H9 (cell line): ENCODE measurements at regions not wholly inside any gene's neighbourhood (a gene's known extent, or its start where the extent isn't known, plus 50 kb on each side); places are given as distances from the start of the nearest gene placed in this dataset.

Experiments used
- DNase-seq: peaks from one replicate; pipeline ENCODE4 v3.0.0-alpha.2; 2017
- H2AFZ ChIP-seq: one replicate; pipeline ENCODE4 v1.6.1; 2013; ENCODE audit warnings: mild to moderate bottlenecking, low read length, control low read depth, moderate library complexity
- H2AK5ac ChIP-seq: 2 replicates; pipeline ENCODE4 v1.6.1; 2013; ENCODE audit warnings: low read length, control low read depth, mixed read lengths; ENCODE audit not compliant: insufficient read length
- H2BK120ac ChIP-seq: one replicate; pipeline ENCODE4 v1.6.1; 2013; ENCODE audit warnings: low read depth, mild to moderate bottlenecking, low read length, control low read depth, inconsistent platforms; ENCODE audit not compliant: poor library complexity, severe bottlenecking
- H2BK12ac ChIP-seq: 2 replicates; pipeline ENCODE4 v1.6.1; 2013; ENCODE audit warnings: low read length, control low read depth, mixed read lengths, low read depth; ENCODE audit not compliant: insufficient read length
- H2BK15ac ChIP-seq: 2 replicates; pipeline ENCODE4 v1.6.1; 2013; ENCODE audit warnings: low read depth, low read length, control low read depth
- H2BK20ac ChIP-seq: one replicate; pipeline ENCODE4 v1.6.1; 2013; ENCODE audit warnings: low read depth, mild to moderate bottlenecking, low read length, control low read depth, inconsistent platforms; ENCODE audit not compliant: poor library complexity, severe bottlenecking
- H2BK5ac ChIP-seq: 2 replicates; pipeline ENCODE4 v1.6.1; 2013; ENCODE audit warnings: low read length, control low read depth, mixed read lengths; ENCODE audit not compliant: insufficient read length
- H3K14ac ChIP-seq: 2 replicates; pipeline ENCODE4 v1.6.1; 2013; ENCODE audit warnings: low read length, control low read depth; ENCODE audit not compliant: insufficient read depth
- H3K18ac ChIP-seq: 2 replicates; pipeline ENCODE4 v1.6.1; 2013; ENCODE audit warnings: low read depth, mild to moderate bottlenecking, mixed read lengths, low read length, control low read depth; ENCODE audit not compliant: insufficient read length
- H3K23ac ChIP-seq: 2 replicates; pipeline ENCODE4 v1.6.1; 2013; ENCODE audit warnings: low read length, control low read depth, mixed read lengths, low read depth; ENCODE audit not compliant: insufficient read length
- H3K23me2 ChIP-seq: 2 replicates; pipeline ENCODE4 v1.6.1; 2013; ENCODE audit warnings: low read depth, mild to moderate bottlenecking, mixed read lengths, low read length, control low read depth; ENCODE audit not compliant: insufficient read length, poor library complexity, severe bottlenecking
- H3K27ac ChIP-seq: 2 replicates; pipeline ENCODE4 v1.5.1; 2013; ENCODE audit warnings: low read length, control low read depth, mixed read lengths, low read depth; ENCODE audit not compliant: insufficient read length
- H3K27me3 ChIP-seq: 2 replicates; pipeline ENCODE4 v1.6.1; 2013; ENCODE audit warnings: low read length, control low read depth, inconsistent platforms; ENCODE audit not compliant: insufficient read depth
- H3K4ac ChIP-seq: 2 replicates; pipeline ENCODE4 v1.6.1; 2013; ENCODE audit warnings: low read depth, mild to moderate bottlenecking, control low read depth, inconsistent platforms, low read length, moderate library complexity
- H3K4me1 ChIP-seq: 2 replicates; pipeline ENCODE4 v1.6.1; 2013; ENCODE audit warnings: low read length, control low read depth, inconsistent platforms; ENCODE audit not compliant: insufficient read depth
- H3K4me2 ChIP-seq: 2 replicates; pipeline ENCODE4 v1.6.1; 2013; ENCODE audit warnings: low read length, control low read depth, mixed read lengths; ENCODE audit not compliant: insufficient read length, insufficient read depth
- H3K56ac ChIP-seq: 2 replicates; pipeline ENCODE4 v1.6.1; 2013; ENCODE audit warnings: low read depth, mild to moderate bottlenecking, mixed read lengths, low read length, control low read depth; ENCODE audit not compliant: insufficient read length
- H3K79me1 ChIP-seq: 2 replicates; pipeline ENCODE4 v1.6.1; 2013; ENCODE audit warnings: low read depth, mild to moderate bottlenecking, moderate library complexity, low read length, control low read depth, inconsistent platforms; ENCODE audit not compliant: insufficient read depth, poor library complexity, severe bottlenecking
- H3K79me2 ChIP-seq: 2 replicates; pipeline ENCODE4 v1.6.1; 2013; ENCODE audit warnings: low read length, control low read depth, inconsistent platforms; ENCODE audit not compliant: insufficient read depth
- H3K9ac ChIP-seq: 2 replicates; pipeline ENCODE4 v1.6.1; 2013; ENCODE audit warnings: low read length, control low read depth, mixed read lengths; ENCODE audit not compliant: insufficient read length; ENCODE audit errors: extremely low read depth
- H3K9me3 ChIP-seq: one replicate; pipeline ENCODE4 v1.6.1; 2013; ENCODE audit warnings: low read depth, low read length, inconsistent platforms; ENCODE audit not compliant: control insufficient read depth
- H3T11ph ChIP-seq: one replicate; pipeline ENCODE4 v1.6.1; 2013; ENCODE audit warnings: mild to moderate bottlenecking, low read length, control low read depth, inconsistent platforms
- H4K20me1 ChIP-seq: one replicate; pipeline ENCODE4 v1.6.1; 2013; ENCODE audit not compliant: control insufficient read depth, insufficient read length, insufficient read depth
- H4K5ac ChIP-seq: 2 replicates; pipeline ENCODE4 v1.6.1; 2013; ENCODE audit warnings: low read depth, mild to moderate bottlenecking, mixed read lengths, low read length, control low read depth; ENCODE audit not compliant: insufficient read length
- H4K8ac ChIP-seq: replicated peaks from 2 replicates; pipeline ENCODE4 v1.6.1; 2013; ENCODE audit warnings: low read length, control low read depth, mixed read lengths, low read depth; ENCODE audit not compliant: insufficient read length
- H4K91ac ChIP-seq: 2 replicates; pipeline ENCODE4 v1.6.1; 2013; ENCODE audit warnings: low read depth, mild to moderate bottlenecking, moderate library complexity, mixed read lengths, low read length, control low read depth; ENCODE audit not compliant: insufficient read length
- H3K27ac Mint-ChIP-seq, 3 experiments: 2 replicates in 2 of 3; 3 replicates in 1 of 3; pipeline ENCODE4 v1.8.0; 2020 to 2021; ENCODE audit warnings: mixed read lengths in 3 of 3, mild to moderate bottlenecking in 1 of 3, moderate library complexity in 1 of 3
- H3K27me3 Mint-ChIP-seq: 2 replicates; pipeline ENCODE4 v1.8.0; 2021; ENCODE audit warnings: low read depth, mild to moderate bottlenecking, moderate library complexity, mixed read lengths
- H3K36me3 Mint-ChIP-seq, 3 experiments: 2 replicates in 2 of 3; 3 replicates in 1 of 3; pipeline ENCODE4 v1.8.0; 2020 to 2021; ENCODE audit warnings: low read depth in 3 of 3, mixed read lengths in 3 of 3; ENCODE audit not compliant: insufficient read depth in 1 of 3
- H3K4me1 Mint-ChIP-seq, 2 experiments: 2 replicates each; pipeline ENCODE4 v1.8.0; 2020; ENCODE audit warnings: mixed read lengths in 2 of 2
- H3K4me3 Mint-ChIP-seq, 2 experiments: 2 replicates in 1 of 2; 3 replicates in 1 of 2; pipeline ENCODE4 v1.8.0; 2020 to 2021; ENCODE audit warnings: mild to moderate bottlenecking in 2 of 2, mixed read lengths in 2 of 2, moderate library complexity in 1 of 2
- H3K9me3 Mint-ChIP-seq, 2 experiments: 2 replicates in 1 of 2; 3 replicates in 1 of 2; pipeline ENCODE4 v1.8.0; 2020; ENCODE audit warnings: mild to moderate bottlenecking in 2 of 2, mixed read lengths in 2 of 2, moderate library complexity in 1 of 2
- CTCF ChIP-seq: fragments of 200-600 bp; sonication (generic); conservative IDR thresholded peaks from 3 replicates; pipeline ENCODE4 v1.8.0; 2021; ENCODE audit warnings: antibody characterized with exemption, mild to moderate bottlenecking

GRCh38 chr5:152864991-152865390, 459.9 kb upstream of the NMUR2 start:
- no peak overlapping the region for H2BK15ac ChIP-seq
- Mint-ChIP-seq H3K27ac (no peak overlapping the region), H3K9me3 (peaks cover 0 to 10% of the 10 kb centered on the region in 2 experiments; a peak in 3 of 5 replicates), H3K36me3 (peaks cover 0 to 8% (median 3%) of the 10 kb centered on the region in 3 experiments; a peak in 3 of 7 replicates), H3K4me3 (no peak overlapping the region), H3K4me1 (peaks cover 15 to 16% of the 10 kb centered on the region in 2 experiments), H3K27me3 (no peaks in the 10 kb centered on the region)
- no peaks in the 10 kb centered on the region for H4K20me1 ChIP-seq
- no peak for TF ChIP-seq CTCF
- no peak overlapping the region for H4K8ac ChIP-seq
- no peak overlapping the region for H3K23ac ChIP-seq
- H2BK12ac ChIP-seq, result no peak overlapping the region
- no peak overlapping the region for H3K14ac ChIP-seq
- H3K4ac ChIP-seq, result no peak overlapping the region
- no peak overlapping the region for H3K4me2 ChIP-seq
- no peak overlapping the region for H3K18ac ChIP-seq
- no peak overlapping the region for H2AFZ ChIP-seq
- no peaks in the 10 kb centered on the region for H3K27me3 ChIP-seq
- H3K79me1 ChIP-seq, result no peaks in the 10 kb centered on the region
- H3T11ph ChIP-seq, result no peak overlapping the region
- H3K23me2 ChIP-seq, result no peaks in the 10 kb centered on the region
- H2BK120ac ChIP-seq, result no peak overlapping the region
- H4K91ac ChIP-seq, result no peak overlapping the region
- no peaks in the 10 kb centered on the region; the same call in 1 of the 2 replicates for H3K4me1 ChIP-seq
- H4K5ac ChIP-seq, result no peak overlapping the region
- no peak overlapping the region for H3K27ac ChIP-seq
- H2AK5ac ChIP-seq, result no peak overlapping the region
- H2BK5ac ChIP-seq, result no peak overlapping the region
- H3K9me3 ChIP-seq, result no peaks in the 10 kb centered on the region
- H3K79me2 ChIP-seq, result no peaks in the 10 kb centered on the region
- H3K56ac ChIP-seq, result no peak overlapping the region
- DNase-seq, result no peak
- H2BK20ac ChIP-seq, result no peak overlapping the region
- H3K9ac ChIP-seq, result no peak overlapping the region
